ENCODE measurements at regions not wholly inside any gene's neighbourhood (a gene's known extent, or its start where the extent isn't known, plus 50 kb on each side); places are given as distances from the start of the nearest gene placed in this dataset.

GRCh38 chr12:111172786-111173185, 196.1 kb downstream of the PHETA1 start:
- no peak for DNase-seq

GRCh38 chr12:111171832-111172231, 197.1 kb downstream of the PHETA1 start:
- no peak for DNase-seq

GRCh38 chr12:111171345-111171744, 197.6 kb downstream of the PHETA1 start:
- DNase-seq = no peak

GRCh38 chr12:111170543-111170942, 198.4 kb downstream of the PHETA1 start:
- no peak for DNase-seq

- no peak for DNase-seq
Measured at GRCh38 chr12:111169456-111169855, 199.4 kb downstream of the PHETA1 start.

- no peak for DNase-seq
Measured at GRCh38 chr12:111169032-111169431, 199.9 kb downstream of the PHETA1 start.

- DNase-seq = no peak
Measured at GRCh38 chr12:111168009-111168900, 200.6 kb downstream of the PHETA1 start.

- no peak for DNase-seq
Measured at GRCh38 chr12:111166779-111167540, 201.9 kb downstream of the PHETA1 start.

GRCh38 chr12:111164833-111165525, 203.9 kb downstream of the PHETA1 start:
- no peak for DNase-seq

- DNase-seq = no peak
Measured at GRCh38 chr12:111163422-111163821, 205.5 kb downstream of the PHETA1 start.

- no peak for DNase-seq
Measured at GRCh38 chr12:111161898-111162297, 207.0 kb downstream of the PHETA1 start.

- DNase-seq = no peak
Measured at GRCh38 chr12:111160350-111161241, 208.3 kb downstream of the PHETA1 start.

GRCh38 chr12:111158992-111159391, 209.9 kb downstream of the PHETA1 start:
- no peak for DNase-seq

- DNase-seq = no peak
Measured at GRCh38 chr12:111157486-111157885, 211.4 kb downstream of the PHETA1 start.

- no peak for DNase-seq
Measured at GRCh38 chr12:111156304-111156703, 212.6 kb downstream of the PHETA1 start.

GRCh38 chr12:111155521-111155920, 213.4 kb downstream of the PHETA1 start:
- no peak for DNase-seq

- DNase-seq = no peak
Measured at GRCh38 chr12:111155020-111155419, 213.9 kb downstream of the PHETA1 start.

- DNase-seq = no peak
Measured at GRCh38 chr12:111154147-111154834, 214.6 kb downstream of the PHETA1 start.

- no peak for DNase-seq
Measured at GRCh38 chr12:111152561-111152960, 216.3 kb downstream of the PHETA1 start.

- no peak for DNase-seq
Measured at GRCh38 chr12:111150921-111151840, 217.7 kb downstream of the PHETA1 start.

- no peak for DNase-seq
Measured at GRCh38 chr12:111150360-111150759, 218.5 kb downstream of the PHETA1 start.

Data from SW 1271 (cell line).